ENCODE measurements at regions not wholly inside any gene's neighbourhood (a gene's known extent, or its start where the extent isn't known, plus 50 kb on each side); places are given as distances from the start of the nearest gene placed in this dataset.

GRCh38 chr4:62970846-62971245 lies 1438.4 kb downstream of the TECRL start (continued):
- no peak for TF ChIP-seq MEF2D (CRISPR knock-in tag; IDR thresholded peaks at IDR 0.05)
- TF ChIP-seq TOPORS (CRISPR knock-in tag; IDR thresholded peaks at IDR 0.05): no peak

- ATAC-seq (no peak), FAIRE-seq (no peak), DNase-seq (ENCODE audit: low spot score) (no peak)
- H3K4me3 ChIP-seq (replicated peaks in 1 of 3; ENCODE audit: insufficient read depth in 1 of 3, low read depth in 2 of 3, low read length in 3 of 3): no peak overlapping the region
- no peaks in the 10 kb centered on the region for H4K20me1 ChIP-seq (ENCODE audit: insufficient read depth, low read length)
- no peaks in the 10 kb centered on the region; a peak in 1 of 5 replicates for H3K27me3 ChIP-seq (ENCODE audit: control insufficient read depth in 1 of 2, insufficient read depth in 2 of 2, low read length in 2 of 2)
- H2AFZ ChIP-seq (ENCODE audit: low read length): no peak overlapping the region
- POLR2A ChIA-PET: no interaction called here
- no peaks in the 10 kb centered on the region for H3K36me3 ChIP-seq (replicated peaks in 1 of 2; ENCODE audit: control insufficient read depth in 1 of 2, insufficient read depth in 2 of 2, low read length in 2 of 2)
- BruUV-seq (replicated peaks): no TSS peak
- intact Hi-C loops (cut with micrococcal nuclease; ENCODE audit: unreplicated experiment) (no loop called here), in situ Hi-C loops (cut with HindIII; ENCODE audit: extremely low pct_ligation_motif_present, low pct_unique_long_range_greater_than_20kb) (no loop called here)
- no peak overlapping the region for H3K9ac ChIP-seq (ENCODE audit: insufficient read depth, low read depth, low read length)
- no peak overlapping the region for H3K27ac ChIP-seq (ENCODE audit: extremely low read length, insufficient read depth, low read length)
- no peaks in the 10 kb centered on the region for H3K9me3 ChIP-seq (ENCODE audit: low read length)
- H3K79me2 ChIP-seq (ENCODE audit: insufficient read depth, low read length): no peaks in the 10 kb centered on the region
- WGBS (ENCODE audit: low lambda C conversion rate): 0% methylated on average over 1 of the region's 2 CpGs
- no peaks in the 10 kb centered on the region for H3K4me1 ChIP-seq (ENCODE audit: insufficient read depth, low read length)
- no peak for TF ChIP-seq BATF2 (CRISPR knock-in tag; IDR thresholded peaks at IDR 0.05)
- TF ChIP-seq, protein P1, sequence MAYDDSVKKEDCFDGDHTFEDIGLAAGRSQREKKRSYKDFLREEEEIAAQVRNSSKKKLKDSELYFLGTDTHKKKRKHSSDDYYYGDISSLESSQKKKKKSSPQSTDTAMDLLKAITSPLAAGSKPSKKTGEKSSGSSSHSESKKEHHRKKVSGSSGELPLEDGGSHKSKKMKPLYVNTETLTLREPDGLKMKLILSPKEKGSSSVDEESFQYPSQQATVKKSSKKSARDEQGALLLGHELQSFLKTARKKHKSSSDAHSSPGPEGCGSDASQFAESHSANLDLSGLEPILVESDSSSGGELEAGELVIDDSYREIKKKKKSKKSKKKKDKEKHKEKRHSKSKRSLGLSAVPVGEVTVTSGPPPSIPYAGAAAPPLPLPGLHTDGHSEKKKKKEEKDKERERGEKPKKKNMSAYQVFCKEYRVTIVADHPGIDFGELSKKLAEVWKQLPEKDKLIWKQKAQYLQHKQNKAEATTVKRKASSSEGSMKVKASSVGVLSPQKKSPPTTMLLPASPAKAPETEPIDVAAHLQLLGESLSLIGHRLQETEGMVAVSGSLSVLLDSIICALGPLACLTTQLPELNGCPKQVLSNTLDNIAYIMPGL (CRISPR knock-in tag; IDR thresholded peaks at IDR 0.05; ENCODE audit: borderline replicate concordance in 1 of 2, low read depth in 1 of 2): no peak
- TF ChIP-seq ZNF263 (CRISPR knock-in tag; IDR thresholded peaks at IDR 0.05): no peak
- CTCF ChIA-PET (ENCODE audit: low intra/inter-chr PET ratio, low total read pairs): no interaction called here
- H3K4me2 ChIP-seq (ENCODE audit: low read depth, low read length): no peak overlapping the region
Measured at GRCh38 chr4:62960415-62960814, 1448.8 kb downstream of the TECRL start.

Data from HepG2 (cell line).